ENCODE measurements at regions not wholly inside any gene's neighbourhood (a gene's known extent, or its start where the extent isn't known, plus 50 kb on each side); places are given as distances from the start of the nearest gene placed in this dataset.

GRCh38 chr12:126355346-126355745 is 1290.1 kb downstream of the AACS start:
- no peak for TF ChIP-seq EZH2phosphoT487 (conservative IDR thresholded peaks at IDR 0.05; ENCODE audit: low read length)
- TF ChIP-seq, protein P1, sequence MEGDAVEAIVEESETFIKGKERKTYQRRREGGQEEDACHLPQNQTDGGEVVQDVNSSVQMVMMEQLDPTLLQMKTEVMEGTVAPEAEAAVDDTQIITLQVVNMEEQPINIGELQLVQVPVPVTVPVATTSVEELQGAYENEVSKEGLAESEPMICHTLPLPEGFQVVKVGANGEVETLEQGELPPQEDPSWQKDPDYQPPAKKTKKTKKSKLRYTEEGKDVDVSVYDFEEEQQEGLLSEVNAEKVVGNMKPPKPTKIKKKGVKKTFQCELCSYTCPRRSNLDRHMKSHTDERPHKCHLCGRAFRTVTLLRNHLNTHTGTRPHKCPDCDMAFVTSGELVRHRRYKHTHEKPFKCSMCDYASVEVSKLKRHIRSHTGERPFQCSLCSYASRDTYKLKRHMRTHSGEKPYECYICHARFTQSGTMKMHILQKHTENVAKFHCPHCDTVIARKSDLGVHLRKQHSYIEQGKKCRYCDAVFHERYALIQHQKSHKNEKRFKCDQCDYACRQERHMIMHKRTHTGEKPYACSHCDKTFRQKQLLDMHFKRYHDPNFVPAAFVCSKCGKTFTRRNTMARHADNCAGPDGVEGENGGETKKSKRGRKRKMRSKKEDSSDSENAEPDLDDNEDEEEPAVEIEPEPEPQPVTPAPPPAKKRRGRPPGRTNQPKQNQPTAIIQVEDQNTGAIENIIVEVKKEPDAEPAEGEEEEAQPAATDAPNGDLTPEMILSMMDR (IDR thresholded peaks at IDR 0.05; ENCODE audit: insufficient read depth, low read length, poor library complexity, severe bottlenecking), result no peak
- H3K27ac ChIP-seq (ENCODE audit: low read depth, low read length), result no peak overlapping the region

GRCh38 chr12:126358806-126359205 is 1293.6 kb downstream of the AACS start:
- no peaks in the 10 kb centered on the region for H3K9me3 ChIP-seq (ENCODE audit: insufficient read depth, low read length)
- no peak overlapping the region for H3K4me3 ChIP-seq (ENCODE audit: insufficient read depth, low read length, poor library complexity, severe bottlenecking)
- H3K4me2 ChIP-seq (ENCODE audit: low read depth, low read length, poor library complexity, severe bottlenecking), result no peak overlapping the region
- H3K27ac ChIP-seq (ENCODE audit: low read depth, low read length), result no peak overlapping the region
- H3K36me3 ChIP-seq (ENCODE audit: low read length), result no peaks in the 10 kb centered on the region
- H2AFZ ChIP-seq (ENCODE audit: low read depth, low read length, severe bottlenecking), result no peak overlapping the region
- H3K9ac ChIP-seq (ENCODE audit: low read length), result no peak overlapping the region
- no peak for TF ChIP-seq EZH2phosphoT487 (conservative IDR thresholded peaks at IDR 0.05; ENCODE audit: low read length)
- TF ChIP-seq, protein P1 (IDR thresholded peaks at IDR 0.05; ENCODE audit: insufficient read depth, low read length, poor library complexity, severe bottlenecking), result no peak
- no peaks in the 10 kb centered on the region for H3K27me3 ChIP-seq (ENCODE audit: low read length)
- H3K9me2 ChIP-seq (replicated peaks; ENCODE audit: insufficient read depth, low read length), result no peaks in the 10 kb centered on the region
- no peaks in the 10 kb centered on the region for H4K20me1 ChIP-seq (ENCODE audit: low read depth, low read length)
- H3F3A ChIP-seq (ENCODE audit: insufficient read depth), result no peaks in the 10 kb centered on the region
- H3K79me2 ChIP-seq (ENCODE audit: insufficient read depth, low read length), result no peaks in the 10 kb centered on the region

More at GRCh38 chr12:126355346-126355745, 1290.1 kb downstream of the AACS start:
- no peaks in the 10 kb centered on the region for H3K27me3 ChIP-seq (ENCODE audit: low read length)
- no peaks in the 10 kb centered on the region for H3K36me3 ChIP-seq (ENCODE audit: low read length)
- H2AFZ ChIP-seq (ENCODE audit: low read depth, low read length, severe bottlenecking), result no peak overlapping the region
- no peak overlapping the region for H3K9ac ChIP-seq (ENCODE audit: low read length)
- no peak overlapping the region for H3K4me2 ChIP-seq (ENCODE audit: low read depth, low read length, poor library complexity, severe bottlenecking)
- no peaks in the 10 kb centered on the region for H3F3A ChIP-seq (ENCODE audit: insufficient read depth)
- no peaks in the 10 kb centered on the region for H3K79me2 ChIP-seq (ENCODE audit: insufficient read depth, low read length)
- no peaks in the 10 kb centered on the region for H3K9me2 ChIP-seq (replicated peaks; ENCODE audit: insufficient read depth, low read length)
- no peaks in the 10 kb centered on the region for H3K9me3 ChIP-seq (ENCODE audit: insufficient read depth, low read length)
- no peaks in the 10 kb centered on the region for H4K20me1 ChIP-seq (ENCODE audit: low read depth, low read length)
- no peak overlapping the region for H3K4me3 ChIP-seq (ENCODE audit: insufficient read depth, low read length, poor library complexity, severe bottlenecking)

GRCh38 chr12:126359216-126359615 is 1294.0 kb downstream of the AACS start:
- Histone ChIP-seq H3K9ac (ENCODE audit: low read length) (no peak overlapping the region), H3K4me2 (ENCODE audit: low read depth, low read length, poor library complexity, severe bottlenecking) (no peak overlapping the region), H3K27me3 (ENCODE audit: low read length) (no peaks in the 10 kb centered on the region), H2AFZ (ENCODE audit: low read depth, low read length, severe bottlenecking) (no peak overlapping the region), H4K20me1 (ENCODE audit: low read depth, low read length) (no peaks in the 10 kb centered on the region), H3K4me3 (ENCODE audit: insufficient read depth, low read length, poor library complexity, severe bottlenecking) (no peak overlapping the region), H3K36me3 (ENCODE audit: low read length) (no peaks in the 10 kb centered on the region), H3K27ac (ENCODE audit: low read depth, low read length) (no peak overlapping the region), H3K9me2 (replicated peaks; ENCODE audit: insufficient read depth, low read length) (no peaks in the 10 kb centered on the region), H3K9me3 (ENCODE audit: insufficient read depth, low read length) (no peaks in the 10 kb centered on the region), H3K79me2 (ENCODE audit: insufficient read depth, low read length) (no peaks in the 10 kb centered on the region), H3F3A (ENCODE audit: insufficient read depth) (no peaks in the 10 kb centered on the region)
- TF ChIP-seq EZH2phosphoT487 (conservative IDR thresholded peaks at IDR 0.05; ENCODE audit: low read length), result no peak
- TF ChIP-seq, protein P1 (IDR thresholded peaks at IDR 0.05; ENCODE audit: insufficient read depth, low read length, poor library complexity, severe bottlenecking), result no peak
